ENCODE measurements at regions not wholly inside any gene's neighbourhood (a gene's known extent, or its start where the extent isn't known, plus 50 kb on each side); places are given as distances from the start of the nearest gene placed in this dataset.

- no peaks in the 10 kb centered on the region for H3K27me3 ChIP-seq
- no peak overlapping the region for H3K4me3 ChIP-seq
- DNase-seq = no peak
- no peaks in the 10 kb centered on the region for H3K36me3 ChIP-seq
- H3K9me3 ChIP-seq = no peaks in the 10 kb centered on the region
Observed at GRCh38 chr16:77057161-77057774, 133.7 kb upstream of the MON1B start.

- Histone ChIP-seq H3K4me3 (no peak overlapping the region), H3K27me3 (no peaks in the 10 kb centered on the region), H3K9me3 (no peaks in the 10 kb centered on the region), H3K36me3 (no peaks in the 10 kb centered on the region)
- DNase-seq = no peak
Observed at GRCh38 chr16:77059446-77059845, 131.5 kb upstream of the MON1B start.

- no peak for DNase-seq
- H3K4me3 ChIP-seq = no peak overlapping the region
- H3K27me3 ChIP-seq = no peaks in the 10 kb centered on the region
- no peaks in the 10 kb centered on the region for H3K36me3 ChIP-seq
- H3K9me3 ChIP-seq = no peaks in the 10 kb centered on the region
Observed at GRCh38 chr16:77060614-77061013, 130.4 kb upstream of the MON1B start.

GRCh38 chr16:77062878-77063675, 127.9 kb upstream of the MON1B start:
- Histone ChIP-seq H3K4me3 (no peak overlapping the region), H3K36me3 (no peaks in the 10 kb centered on the region), H3K9me3 (no peaks in the 10 kb centered on the region), H3K27me3 (no peaks in the 10 kb centered on the region)
- DNase-seq = no peak

- H3K9me3 ChIP-seq = no peaks in the 10 kb centered on the region
- DNase-seq = no peak
- H3K4me3 ChIP-seq = no peak overlapping the region
- H3K27me3 ChIP-seq = no peaks in the 10 kb centered on the region
- no peaks in the 10 kb centered on the region for H3K36me3 ChIP-seq
Observed at GRCh38 chr16:77063676-77064016, 127.3 kb upstream of the MON1B start.

GRCh38 chr16:77064037-77064436, 127.0 kb upstream of the MON1B start:
- no peaks in the 10 kb centered on the region for H3K9me3 ChIP-seq
- DNase-seq = no peak
- H3K36me3 ChIP-seq = no peaks in the 10 kb centered on the region
- no peak overlapping the region for H3K4me3 ChIP-seq
- no peaks in the 10 kb centered on the region for H3K27me3 ChIP-seq

- no peaks in the 10 kb centered on the region for H3K9me3 ChIP-seq
- no peaks in the 10 kb centered on the region for H3K36me3 ChIP-seq
- H3K4me3 ChIP-seq = no peak overlapping the region
- DNase-seq = no peak
- no peaks in the 10 kb centered on the region for H3K27me3 ChIP-seq
Observed at GRCh38 chr16:77066896-77067496, 124.0 kb upstream of the MON1B start.

GRCh38 chr16:77067900-77068299, 123.1 kb upstream of the MON1B start:
- DNase-seq = no peak
- H3K4me3 ChIP-seq = no peak overlapping the region
- H3K9me3 ChIP-seq = no peaks in the 10 kb centered on the region
- no peaks in the 10 kb centered on the region for H3K27me3 ChIP-seq
- H3K36me3 ChIP-seq = no peaks in the 10 kb centered on the region

GRCh38 chr16:77068402-77068801, 122.6 kb upstream of the MON1B start:
- Histone ChIP-seq H3K27me3 (no peaks in the 10 kb centered on the region), H3K4me3 (no peak overlapping the region), H3K9me3 (no peaks in the 10 kb centered on the region), H3K36me3 (no peaks in the 10 kb centered on the region)
- DNase-seq = no peak

- DNase-seq = no peak
- H3K4me3 ChIP-seq = no peak overlapping the region
- no peaks in the 10 kb centered on the region for H3K27me3 ChIP-seq
- H3K9me3 ChIP-seq = no peaks in the 10 kb centered on the region
- no peaks in the 10 kb centered on the region for H3K36me3 ChIP-seq
Observed at GRCh38 chr16:77069929-77070328, 121.1 kb upstream of the MON1B start.

GRCh38 chr16:77070683-77071082, 120.3 kb upstream of the MON1B start:
- no peak for DNase-seq
- H3K36me3 ChIP-seq = no peaks in the 10 kb centered on the region
- no peaks in the 10 kb centered on the region for H3K27me3 ChIP-seq
- H3K4me3 ChIP-seq = no peak overlapping the region
- H3K9me3 ChIP-seq = no peaks in the 10 kb centered on the region

GRCh38 chr16:77076839-77077238, 114.2 kb upstream of the MON1B start:
- no peaks in the 10 kb centered on the region for H3K9me3 ChIP-seq
- H3K27me3 ChIP-seq = no peaks in the 10 kb centered on the region
- no peak overlapping the region for H3K4me3 ChIP-seq
- H3K36me3 ChIP-seq = no peaks in the 10 kb centered on the region
- DNase-seq = no peak

GRCh38 chr16:77077256-77077922, 113.6 kb upstream of the MON1B start:
- Histone ChIP-seq H3K4me3 (no peak overlapping the region), H3K27me3 (no peaks in the 10 kb centered on the region), H3K9me3 (no peaks in the 10 kb centered on the region), H3K36me3 (no peaks in the 10 kb centered on the region)
- no peak for DNase-seq

GRCh38 chr16:77085981-77086380, 105.0 kb upstream of the MON1B start:
- no peak for DNase-seq
- Histone ChIP-seq H3K9me3 (no peaks in the 10 kb centered on the region), H3K27me3 (no peaks in the 10 kb centered on the region)

GRCh38 chr16:77090062-77090461, 100.9 kb upstream of the MON1B start:
- no peak overlapping the region for H3K4me3 ChIP-seq
- DNase-seq = no peak
- H3K36me3 ChIP-seq = no peaks in the 10 kb centered on the region
- no peaks in the 10 kb centered on the region for H3K27me3 ChIP-seq
- no peaks in the 10 kb centered on the region for H3K9me3 ChIP-seq

More at GRCh38 chr16:77085981-77086380, 105.0 kb upstream of the MON1B start:
- H3K36me3 ChIP-seq = no peaks in the 10 kb centered on the region
- no peak overlapping the region for H3K4me3 ChIP-seq

- DNase-seq = no peak
- Histone ChIP-seq H3K9me3 (no peaks in the 10 kb centered on the region), H3K4me3 (no peak overlapping the region), H3K36me3 (no peaks in the 10 kb centered on the region), H3K27me3 (no peaks in the 10 kb centered on the region)
Observed at GRCh38 chr16:77093309-77093708, 97.7 kb upstream of the MON1B start.

GRCh38 chr16:77093999-77094398, 97.0 kb upstream of the MON1B start:
- H3K4me3 ChIP-seq = no peak overlapping the region
- no peaks in the 10 kb centered on the region for H3K27me3 ChIP-seq
- no peaks in the 10 kb centered on the region for H3K36me3 ChIP-seq
- no peaks in the 10 kb centered on the region for H3K9me3 ChIP-seq
- DNase-seq = no peak
